Lower leg skin (tissue), 4 donors: ENCODE measurements at regions not wholly inside any gene's neighbourhood (a gene's known extent, or its start where the extent isn't known, plus 50 kb on each side); places are given as distances from the start of the nearest gene placed in this dataset.

Experiments
- DNase-seq, 2 donors: peaks; one replicate each; pipeline ENCODE4 v3.0.0-alpha.2; 2019; ENCODE audit warnings: low spot score in 2 of 2
- H3K4me3 ChIP-seq: fragments of 200-600 bp; sonication (generic); 2 replicates; pipeline ENCODE4 v1.5.1; 2017; ENCODE audit warnings: mild to moderate bottlenecking, low read depth; ENCODE audit not compliant: poor library complexity, severe bottlenecking
- POLR2A ChIP-seq, 2 donors: fragments of 450-650 bp; IDR thresholded peaks; one replicate each; pipeline ENCODE4 v1.6.1; 2016 to 2017; ENCODE audit warnings: antibody characterized with exemption in 2 of 2, mild to moderate bottlenecking in 1 of 2, moderate library complexity in 1 of 2
- WGBS, 2 donors: methylation state at CpG; one replicate each; pipeline ENCODE4 v1.1.5; 2018; 5-methylcytosine and 5-hydroxymethylcytosine counted together
- intact Hi-C: fragments of 100-400 bp; cut with DNase I; formaldehyde crosslinking; loops from one replicate; pipeline ENCODE4 v1.15.0; 2023; ENCODE audit warnings: low total_unique reads
- TF ChIP-seq, protein P1 (sequence below), 3 donors: fragments of 450-650 bp; IDR thresholded peaks; one replicate each; pipeline ENCODE4 v1.5.1; 2016; ENCODE audit warnings: antibody characterized with exemption in 3 of 3, mild to moderate bottlenecking in 3 of 3, moderate library complexity in 2 of 3

GRCh38 chrX:137342969-137343368 is 223.0 kb upstream of the ZIC3 start:
- TF ChIP-seq, protein P1, sequence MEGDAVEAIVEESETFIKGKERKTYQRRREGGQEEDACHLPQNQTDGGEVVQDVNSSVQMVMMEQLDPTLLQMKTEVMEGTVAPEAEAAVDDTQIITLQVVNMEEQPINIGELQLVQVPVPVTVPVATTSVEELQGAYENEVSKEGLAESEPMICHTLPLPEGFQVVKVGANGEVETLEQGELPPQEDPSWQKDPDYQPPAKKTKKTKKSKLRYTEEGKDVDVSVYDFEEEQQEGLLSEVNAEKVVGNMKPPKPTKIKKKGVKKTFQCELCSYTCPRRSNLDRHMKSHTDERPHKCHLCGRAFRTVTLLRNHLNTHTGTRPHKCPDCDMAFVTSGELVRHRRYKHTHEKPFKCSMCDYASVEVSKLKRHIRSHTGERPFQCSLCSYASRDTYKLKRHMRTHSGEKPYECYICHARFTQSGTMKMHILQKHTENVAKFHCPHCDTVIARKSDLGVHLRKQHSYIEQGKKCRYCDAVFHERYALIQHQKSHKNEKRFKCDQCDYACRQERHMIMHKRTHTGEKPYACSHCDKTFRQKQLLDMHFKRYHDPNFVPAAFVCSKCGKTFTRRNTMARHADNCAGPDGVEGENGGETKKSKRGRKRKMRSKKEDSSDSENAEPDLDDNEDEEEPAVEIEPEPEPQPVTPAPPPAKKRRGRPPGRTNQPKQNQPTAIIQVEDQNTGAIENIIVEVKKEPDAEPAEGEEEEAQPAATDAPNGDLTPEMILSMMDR (IDR thresholded peaks at IDR 0.05) = no peak
- TF ChIP-seq POLR2A (IDR thresholded peaks at IDR 0.05) = no peak
- DNase-seq = no peak
- intact Hi-C loops = loop anchor here (1.0 kb wide), 1 partner anchor 29 kb away; no protein-coding TSS in a partner anchor
- WGBS, 2 donors = 65 to 74% methylated on average over 3 of the region's 3 CpGs
- H3K4me3 ChIP-seq = no peak overlapping the region

DNA sequence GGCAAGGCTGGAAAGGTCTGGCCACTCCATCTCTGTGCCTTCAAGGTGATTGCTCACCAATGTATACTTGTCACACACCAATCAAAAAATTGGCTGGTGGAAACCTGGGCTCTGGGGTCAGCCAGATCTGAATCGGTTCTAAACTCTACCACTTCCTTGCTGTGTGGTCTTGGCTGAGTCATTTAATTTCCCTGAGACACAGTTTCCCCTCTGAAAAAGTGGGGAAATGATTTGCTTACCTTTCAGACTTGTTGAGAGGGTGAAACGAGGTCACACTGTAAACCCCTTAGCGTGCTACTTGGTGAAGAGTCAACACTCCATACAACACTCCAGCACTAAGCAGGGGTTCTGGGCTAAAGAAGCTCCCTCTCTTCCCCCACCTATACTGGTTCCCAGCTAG is 252.3 kb upstream of the ZIC3 start:
- no peak for DNase-seq
- intact Hi-C loops = no loop called here
- no peak overlapping the region for H3K4me3 ChIP-seq
- WGBS, 2 donors = 63 to 70% methylated on average over 3 of the region's 3 CpGs
- TF ChIP-seq, protein P1 (IDR thresholded peaks at IDR 0.05) = no peak
- no peak for TF ChIP-seq POLR2A (IDR thresholded peaks at IDR 0.05)

- DNase-seq = no peak
- intact Hi-C loops = no loop called here
- TF ChIP-seq POLR2A (IDR thresholded peaks at IDR 0.05) = no peak
- TF ChIP-seq, protein P1 (IDR thresholded peaks at IDR 0.05) = no peak
- H3K4me3 ChIP-seq = no peak overlapping the region
Measured at GRCh38 chrX:137305404-137305803, 260.5 kb upstream of the ZIC3 start.

- no peak for DNase-seq
- H3K4me3 ChIP-seq = no peak overlapping the region
- intact Hi-C loops = no loop called here
- WGBS, 2 donors = 77 to 88% methylated on average over 4 of the region's 4 CpGs
- no peak for TF ChIP-seq POLR2A (IDR thresholded peaks at IDR 0.05)
- TF ChIP-seq, protein P1 (IDR thresholded peaks at IDR 0.05) = no peak
Measured at GRCh38 chrX:137297167-137297566, 263.4 kb upstream of the GPR101 start.

- no peak for DNase-seq
- intact Hi-C loops = no loop called here
- TF ChIP-seq, protein P1 (IDR thresholded peaks at IDR 0.05) = no peak
- TF ChIP-seq POLR2A (IDR thresholded peaks at IDR 0.05) = no peak
- no peak overlapping the region for H3K4me3 ChIP-seq
- WGBS, 2 donors = 25 to 28% methylated on average over 3 of the region's 3 CpGs
Measured at GRCh38 chrX:137290011-137290410, 256.2 kb upstream of the GPR101 start.

- H3K4me3 ChIP-seq = no peak overlapping the region
- no peak for DNase-seq
- intact Hi-C loops = no loop called here
- WGBS, 2 donors = 59 to 66% methylated on average over 3 of the region's 3 CpGs
- TF ChIP-seq POLR2A (IDR thresholded peaks at IDR 0.05) = no peak
- TF ChIP-seq, protein P1 (IDR thresholded peaks at IDR 0.05) = no peak
Measured at GRCh38 chrX:137287191-137287590, 253.4 kb upstream of the GPR101 start.
